Breast epithelium (tissue), 4 donors: ENCODE measurements at regions not wholly inside any gene's neighbourhood (a gene's known extent, or its start where the extent isn't known, plus 50 kb on each side); places are given as distances from the start of the nearest gene placed in this dataset.

Experiments used
- DNase-seq, 2 donors: peaks; one replicate each; pipeline ENCODE4 v3.0.0-alpha.2; 2019; ENCODE audit warnings: low spot score in 2 of 2
- H3K27ac ChIP-seq, 2 donors: fragments of 200-600 bp; sonication (generic) in 1 of 2; one replicate each; pipeline ENCODE4 v1.5.1; 2016 to 2019; ENCODE audit warnings: mild to moderate bottlenecking in 1 of 2
- H3K27me3 ChIP-seq, 2 donors: fragments of 200-600 bp; sonication (generic) in 1 of 2; one replicate each; pipeline versions ENCODE4 v1.5.1 to v1.6.0; 2017 to 2019; ENCODE audit warnings: control low read depth in 1 of 2, mild to moderate bottlenecking in 1 of 2
- H3K36me3 ChIP-seq: fragments of 200-600 bp; one replicate; pipeline ENCODE4 v1.5.1; 2019
- H3K4me1 ChIP-seq, 2 donors: fragments of 200-600 bp; sonication (generic); one replicate each; pipeline ENCODE4 v1.5.1; 2016 to 2019; ENCODE audit warnings: control low read depth in 1 of 2
- H3K4me3 ChIP-seq, 3 donors: fragments of 200-600 bp; sonication (generic); 1 replicate in 2 of 3; 2 replicates in 1 of 3; pipeline ENCODE4 v1.5.1; 2016 to 2019; ENCODE audit warnings: mild to moderate bottlenecking in 3 of 3, moderate library complexity in 2 of 3
- H3K9me3 ChIP-seq, 2 donors: fragments of 200-600 bp; sonication (generic) in 1 of 2; one replicate each; pipeline ENCODE4 v1.5.1; 2016 to 2019; ENCODE audit warnings: control low read depth in 1 of 2
- POLR2A ChIP-seq: fragments of 450-650 bp; IDR thresholded peaks from one replicate; pipeline ENCODE4 v1.6.1; 2016; ENCODE audit warnings: antibody characterized with exemption, mild to moderate bottlenecking, moderate library complexity
- POLR2AphosphoS5 ChIP-seq, 3 donors: sonication (generic); formaldehyde crosslinking; IDR thresholded peaks; one replicate each; pipeline ENCODE4 v1.6.1; 2017; ENCODE audit warnings: antibody characterized with exemption in 3 of 3
- intact Hi-C: fragments of 100-400 bp; cut with DNase I; formaldehyde crosslinking; loops from one replicate; pipeline ENCODE4 v1.15.1; 2023; ENCODE audit warnings: low total_unique reads
- TF ChIP-seq, protein P1 (sequence below), 3 donors: fragments of 450-650 bp; IDR thresholded peaks; one replicate each; pipeline ENCODE4 v1.5.1; 2016 to 2017; ENCODE audit warnings: antibody characterized with exemption in 3 of 3, mild to moderate bottlenecking in 3 of 3, moderate library complexity in 3 of 3

DNA sequence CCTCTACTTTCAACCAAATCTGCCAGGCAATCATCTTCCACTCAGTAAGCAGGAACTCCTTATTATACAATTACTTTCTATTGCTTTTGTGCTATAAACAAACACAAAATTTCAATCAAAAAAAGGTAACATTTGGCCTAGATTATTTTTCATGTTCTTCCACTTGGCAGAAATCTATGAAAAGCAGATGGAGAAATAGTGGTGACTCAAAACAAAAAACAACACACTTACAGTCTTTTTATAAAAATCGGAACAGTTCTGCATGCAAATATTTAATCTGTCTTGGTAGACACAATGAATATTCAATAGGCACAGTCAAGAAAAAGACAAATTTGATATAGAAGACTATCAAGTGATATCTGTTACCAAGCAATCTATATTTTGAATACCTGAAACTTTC, 376.8 kb downstream of the RPS29 start:
- Histone ChIP-seq H3K36me3 (no peaks in the 10 kb centered on the region), H3K9me3 (no peaks in the 10 kb centered on the region), H3K4me3 (no peak overlapping the region), H3K27ac (no peak overlapping the region), H3K27me3 (no peaks in the 10 kb centered on the region), H3K4me1 (no peaks in the 10 kb centered on the region)
- TF ChIP-seq, protein P1, sequence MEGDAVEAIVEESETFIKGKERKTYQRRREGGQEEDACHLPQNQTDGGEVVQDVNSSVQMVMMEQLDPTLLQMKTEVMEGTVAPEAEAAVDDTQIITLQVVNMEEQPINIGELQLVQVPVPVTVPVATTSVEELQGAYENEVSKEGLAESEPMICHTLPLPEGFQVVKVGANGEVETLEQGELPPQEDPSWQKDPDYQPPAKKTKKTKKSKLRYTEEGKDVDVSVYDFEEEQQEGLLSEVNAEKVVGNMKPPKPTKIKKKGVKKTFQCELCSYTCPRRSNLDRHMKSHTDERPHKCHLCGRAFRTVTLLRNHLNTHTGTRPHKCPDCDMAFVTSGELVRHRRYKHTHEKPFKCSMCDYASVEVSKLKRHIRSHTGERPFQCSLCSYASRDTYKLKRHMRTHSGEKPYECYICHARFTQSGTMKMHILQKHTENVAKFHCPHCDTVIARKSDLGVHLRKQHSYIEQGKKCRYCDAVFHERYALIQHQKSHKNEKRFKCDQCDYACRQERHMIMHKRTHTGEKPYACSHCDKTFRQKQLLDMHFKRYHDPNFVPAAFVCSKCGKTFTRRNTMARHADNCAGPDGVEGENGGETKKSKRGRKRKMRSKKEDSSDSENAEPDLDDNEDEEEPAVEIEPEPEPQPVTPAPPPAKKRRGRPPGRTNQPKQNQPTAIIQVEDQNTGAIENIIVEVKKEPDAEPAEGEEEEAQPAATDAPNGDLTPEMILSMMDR (IDR thresholded peaks at IDR 0.05): no peak
- TF ChIP-seq POLR2AphosphoS5 (IDR thresholded peaks at IDR 0.05) (no peak), POLR2A (no peak)
- intact Hi-C loops: no loop called here
- DNase-seq: no peak

DNA sequence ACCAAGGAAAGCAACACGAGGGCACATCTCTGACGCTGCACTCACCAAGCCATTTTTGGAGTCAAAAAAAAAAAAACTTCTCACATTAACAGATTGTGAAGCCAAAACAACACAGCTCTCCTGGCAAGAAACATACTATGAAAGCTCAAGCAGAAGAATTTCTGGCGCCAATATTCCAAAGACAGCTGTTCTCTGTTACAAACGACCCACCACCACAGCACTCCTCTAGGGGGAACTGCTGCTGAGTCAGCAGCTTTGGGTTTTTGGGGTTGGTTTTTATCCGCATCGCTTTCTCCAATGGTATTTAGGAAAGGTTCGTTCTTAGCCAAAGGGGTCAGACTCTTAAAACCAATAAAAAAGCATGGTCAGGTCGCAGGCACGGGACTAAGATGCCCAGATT, 379.4 kb downstream of the RPS29 start:
- H3K27ac ChIP-seq: no peak overlapping the region
- H3K4me3 ChIP-seq: no peak overlapping the region
- no peaks in the 10 kb centered on the region for H3K9me3 ChIP-seq
- intact Hi-C loops: no loop called here
- DNase-seq: no peak
- TF ChIP-seq POLR2AphosphoS5 (IDR thresholded peaks at IDR 0.05) (no peak), POLR2A (no peak)
- TF ChIP-seq, protein P1 (IDR thresholded peaks at IDR 0.05): no peak
- no peaks in the 10 kb centered on the region for H3K27me3 ChIP-seq
- no peaks in the 10 kb centered on the region for H3K4me1 ChIP-seq
- no peaks in the 10 kb centered on the region for H3K36me3 ChIP-seq

DNA sequence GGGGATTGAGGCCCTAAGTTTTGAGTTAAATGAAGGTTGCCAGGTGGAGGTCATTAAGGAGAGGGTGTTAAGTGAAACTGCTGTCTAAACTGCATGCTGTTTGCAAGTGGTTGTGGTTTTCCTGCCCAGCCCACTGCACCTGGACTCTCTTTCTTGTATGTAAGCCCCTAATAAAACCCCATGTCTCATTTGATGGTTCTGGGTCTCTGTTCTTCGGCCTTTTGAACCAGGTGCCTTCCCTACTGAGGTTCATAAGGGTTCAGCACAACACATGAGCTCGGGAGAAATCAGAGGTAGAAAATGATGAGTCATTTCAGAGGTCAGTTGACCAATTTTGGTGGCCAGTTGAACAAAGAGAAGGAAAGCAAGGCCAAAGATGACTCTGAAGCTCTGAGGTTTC, 382.5 kb downstream of the RPS29 start:
- no peaks in the 10 kb centered on the region for H3K36me3 ChIP-seq
- intact Hi-C loops: no loop called here
- TF ChIP-seq, protein P1 (IDR thresholded peaks at IDR 0.05): no peak
- TF ChIP-seq POLR2AphosphoS5 (IDR thresholded peaks at IDR 0.05): no peak
- no peak for TF ChIP-seq POLR2A
- H3K27ac ChIP-seq: no peak overlapping the region
- H3K4me3 ChIP-seq: no peak overlapping the region
- H3K9me3 ChIP-seq: no peaks in the 10 kb centered on the region
- H3K27me3 ChIP-seq: no peaks in the 10 kb centered on the region
- no peaks in the 10 kb centered on the region for H3K4me1 ChIP-seq
- no peak for DNase-seq

DNA sequence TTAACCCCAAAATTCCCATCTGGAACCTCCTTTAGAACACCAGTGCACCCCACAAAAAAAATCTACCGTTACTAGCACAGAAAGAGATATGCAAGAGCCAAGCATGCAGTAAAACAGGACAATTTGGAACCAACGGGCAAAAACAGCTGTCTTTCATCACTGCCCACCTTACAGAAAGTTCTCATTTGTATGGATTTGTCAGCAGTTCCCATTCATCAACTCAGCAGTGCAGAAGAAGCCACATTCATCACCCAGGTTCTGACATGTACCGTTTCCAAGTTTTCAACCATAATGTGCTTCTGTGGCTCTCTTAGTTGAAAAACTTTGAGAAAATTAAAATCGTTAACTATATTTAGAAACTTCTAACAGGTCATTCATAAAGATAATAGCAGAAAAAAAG, 387.0 kb downstream of the RPS29 start:
- intact Hi-C loops: no loop called here
- no peaks in the 10 kb centered on the region for H3K9me3 ChIP-seq
- H3K4me1 ChIP-seq: no peaks in the 10 kb centered on the region
- TF ChIP-seq POLR2A (no peak), POLR2AphosphoS5 (IDR thresholded peaks at IDR 0.05) (no peak)
- TF ChIP-seq, protein P1 (IDR thresholded peaks at IDR 0.05): no peak
- no peak for DNase-seq
- H3K36me3 ChIP-seq: no peaks in the 10 kb centered on the region
- H3K4me3 ChIP-seq: no peak overlapping the region
- H3K27me3 ChIP-seq: no peaks in the 10 kb centered on the region
- no peak overlapping the region for H3K27ac ChIP-seq

DNA sequence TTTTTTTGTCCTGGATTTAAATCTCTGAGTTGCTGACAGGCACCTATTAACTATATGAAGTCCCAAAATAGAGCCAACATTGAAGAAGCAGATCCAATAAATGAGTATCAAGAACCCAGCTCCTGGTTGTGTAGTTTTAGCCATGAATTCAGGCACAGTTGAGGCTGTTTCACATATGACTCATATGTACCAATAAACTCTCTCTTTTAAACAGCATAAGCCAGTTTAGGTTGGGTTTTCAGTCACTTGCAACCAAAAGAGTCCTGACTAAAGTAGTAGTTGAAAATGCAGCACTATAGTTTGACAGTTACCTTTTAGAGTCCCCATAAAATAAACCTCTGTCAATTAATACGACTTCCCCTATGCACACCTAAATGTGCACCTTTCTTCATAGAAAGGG, 389.9 kb downstream of the RPS29 start:
- no peak for TF ChIP-seq POLR2A
- no peak for TF ChIP-seq POLR2AphosphoS5 (IDR thresholded peaks at IDR 0.05)
- TF ChIP-seq, protein P1 (IDR thresholded peaks at IDR 0.05): no peak
- DNase-seq: no peak
- Histone ChIP-seq H3K4me1 (no peaks in the 10 kb centered on the region), H3K9me3 (no peaks in the 10 kb centered on the region), H3K36me3 (no peaks in the 10 kb centered on the region), H3K4me3 (no peak overlapping the region), H3K27ac (no peak overlapping the region), H3K27me3 (no peaks in the 10 kb centered on the region)
- intact Hi-C loops: no loop called here
